Tibial nerve (tissue), 4 donors: ENCODE measurements at regions not wholly inside any gene's neighbourhood (a gene's known extent, or its start where the extent isn't known, plus 50 kb on each side); places are given as distances from the start of the nearest gene placed in this dataset.
A peak's percentile ranks its signal among the peaks of the same experiment; 100 is the strongest.
"Not testable (repeated sequence)": the region's sequence is repeated elsewhere in the genome, so short reads cannot be mapped to it uniquely, and the experiment has no call there.

Experiments
- DNase-seq, 2 donors: peaks; one replicate each; pipeline ENCODE4 v3.0.0-alpha.2; 2019; ENCODE audit warnings: low spot score in 2 of 2
- H3K27ac ChIP-seq, 4 donors: fragments of 200-600 bp; sonication (generic) in 3 of 4; one replicate each; pipeline ENCODE4 v1.5.1; 2017 to 2019; ENCODE audit warnings: mild to moderate bottlenecking in 1 of 4
- H3K27me3 ChIP-seq, 2 donors: fragments of 200-600 bp; sonication (generic) in 1 of 2; one replicate each; pipeline versions ENCODE4 v1.5.1 to v1.6.0; 2017 to 2019
- H3K36me3 ChIP-seq, 3 donors: fragments of 200-600 bp; sonication (generic); one replicate each; pipeline ENCODE4 v1.5.1; 2018 to 2019
- H3K4me1 ChIP-seq, 4 donors: fragments of 200-600 bp; sonication (generic) in 3 of 4; one replicate each; pipeline ENCODE4 v1.5.1; 2017 to 2019
- H3K4me3 ChIP-seq, 4 donors: fragments of 200-600 bp; sonication (generic) in 3 of 4; one replicate each; pipeline ENCODE4 v1.5.1; 2017 to 2019; ENCODE audit warnings: mild to moderate bottlenecking in 1 of 4, moderate library complexity in 1 of 4
- H3K9me3 ChIP-seq, 4 donors: fragments of 200-600 bp; sonication (generic) in 3 of 4; one replicate each; pipeline ENCODE4 v1.5.1; 2017 to 2019
- EP300 ChIP-seq, 2 donors: sonication (generic); formaldehyde crosslinking; IDR thresholded peaks; one replicate each; pipeline ENCODE4 v1.6.1; 2017; ENCODE audit warnings: antibody characterized with exemption in 2 of 2, mild to moderate bottlenecking in 1 of 2
- POLR2A ChIP-seq, 2 donors: fragments of 450-650 bp; IDR thresholded peaks; one replicate each; pipeline ENCODE4 v1.6.1; 2017; ENCODE audit warnings: antibody characterized with exemption in 2 of 2, mild to moderate bottlenecking in 2 of 2, moderate library complexity in 2 of 2
- WGBS, 2 donors: methylation state at CpG; one replicate each; pipeline ENCODE4 v1.1.5; 2018; 5-methylcytosine and 5-hydroxymethylcytosine counted together
- TF ChIP-seq, protein P1 (sequence below), 5 experiments: fragments of 200-600 bp in 3 of 5; fragments of 450-650 bp in 2 of 5; sonication (generic) in 3 of 5; IDR thresholded peaks; one replicate each; pipeline ENCODE4 v1.5.1; 2016 to 2019; ENCODE audit warnings: antibody characterized with exemption in 5 of 5, mild to moderate bottlenecking in 3 of 5, moderate library complexity in 2 of 5

GRCh38 chr1:47689894-47690293, 252.1 kb downstream of the FOXD2 start:
- no peak for DNase-seq
- no peak overlapping the region for H3K4me3 ChIP-seq
- H3K4me1 ChIP-seq = peaks cover 0 to 34% (median 0%) of the 10 kb centered on the region in 4 donors
- H3K9me3 ChIP-seq = no peaks in the 10 kb centered on the region
- peaks cover 0 to 4% of the 10 kb centered on the region in 2 donors for H3K27me3 ChIP-seq
- no peaks in the 10 kb centered on the region for H3K36me3 ChIP-seq
- TF ChIP-seq, protein P1, sequence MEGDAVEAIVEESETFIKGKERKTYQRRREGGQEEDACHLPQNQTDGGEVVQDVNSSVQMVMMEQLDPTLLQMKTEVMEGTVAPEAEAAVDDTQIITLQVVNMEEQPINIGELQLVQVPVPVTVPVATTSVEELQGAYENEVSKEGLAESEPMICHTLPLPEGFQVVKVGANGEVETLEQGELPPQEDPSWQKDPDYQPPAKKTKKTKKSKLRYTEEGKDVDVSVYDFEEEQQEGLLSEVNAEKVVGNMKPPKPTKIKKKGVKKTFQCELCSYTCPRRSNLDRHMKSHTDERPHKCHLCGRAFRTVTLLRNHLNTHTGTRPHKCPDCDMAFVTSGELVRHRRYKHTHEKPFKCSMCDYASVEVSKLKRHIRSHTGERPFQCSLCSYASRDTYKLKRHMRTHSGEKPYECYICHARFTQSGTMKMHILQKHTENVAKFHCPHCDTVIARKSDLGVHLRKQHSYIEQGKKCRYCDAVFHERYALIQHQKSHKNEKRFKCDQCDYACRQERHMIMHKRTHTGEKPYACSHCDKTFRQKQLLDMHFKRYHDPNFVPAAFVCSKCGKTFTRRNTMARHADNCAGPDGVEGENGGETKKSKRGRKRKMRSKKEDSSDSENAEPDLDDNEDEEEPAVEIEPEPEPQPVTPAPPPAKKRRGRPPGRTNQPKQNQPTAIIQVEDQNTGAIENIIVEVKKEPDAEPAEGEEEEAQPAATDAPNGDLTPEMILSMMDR (IDR thresholded peaks at IDR 0.05) = no peak
- no peak for TF ChIP-seq EP300 (IDR thresholded peaks at IDR 0.05)
- no peak for TF ChIP-seq POLR2A (IDR thresholded peaks at IDR 0.05)
- WGBS, 2 donors = 74 to 78% methylated on average over 11 of the region's 11 CpGs
- H3K27ac ChIP-seq = no peak overlapping the region

DNA sequence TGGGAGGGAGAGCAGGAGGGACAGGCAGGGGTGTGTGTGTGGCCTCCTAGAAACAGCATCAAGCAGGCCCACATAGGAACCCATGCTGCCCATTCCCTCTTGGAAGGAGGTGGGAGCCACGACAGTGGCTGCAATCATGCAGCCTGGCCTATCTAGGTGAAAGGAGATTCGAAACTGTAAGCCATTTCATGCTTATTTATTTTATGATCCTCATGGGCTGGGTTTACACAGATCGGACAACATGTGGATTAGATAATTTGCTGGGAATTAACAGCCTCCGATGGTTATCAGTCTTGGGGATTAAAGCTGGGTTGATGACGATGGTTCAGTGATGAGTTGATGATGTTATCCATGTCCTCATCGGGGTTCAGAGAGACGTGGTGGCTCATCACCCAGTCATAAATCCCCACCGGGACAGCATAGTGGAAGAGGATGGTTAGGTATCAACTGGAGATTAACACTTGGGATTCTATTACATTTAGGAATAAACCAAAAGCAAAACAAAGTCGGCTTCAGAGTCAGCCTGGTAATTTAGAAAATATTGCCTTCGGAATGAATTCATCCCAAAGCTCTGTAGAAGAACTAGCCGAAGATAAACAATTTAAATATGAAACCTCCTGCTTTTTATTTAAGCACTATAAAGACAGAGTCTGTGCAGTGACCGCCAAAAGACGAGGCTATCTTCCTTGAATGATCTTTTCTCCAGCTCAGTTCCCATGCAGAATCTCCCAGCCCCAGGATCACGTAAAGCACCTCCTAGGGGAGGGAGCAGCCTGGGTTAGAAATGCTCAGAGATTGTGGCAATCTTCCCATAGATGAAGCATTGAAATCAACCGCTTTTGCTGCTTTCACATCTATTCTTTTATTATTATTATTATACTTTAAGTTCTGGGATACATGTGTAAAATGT, 252.8 kb downstream of the FOXD2 start:
- no peaks in the 10 kb centered on the region for H3K9me3 ChIP-seq
- no peak overlapping the region for H3K4me3 ChIP-seq
- DNase-seq = no peak
- peak overlapping the region in 1 of 4 donors; percentile 27 for H3K27ac ChIP-seq
- no peaks in the 10 kb centered on the region for H3K36me3 ChIP-seq
- WGBS, 2 donors = 60 to 75% methylated on average over 15 of the region's 15 CpGs
- H3K27me3 ChIP-seq = peaks cover 0 to 4% of the 10 kb centered on the region in 2 donors
- peaks cover 0 to 27% (median 0%) of the 10 kb centered on the region in 4 donors for H3K4me1 ChIP-seq
- TF ChIP-seq, protein P1 (IDR thresholded peaks at IDR 0.05) = no peak
- TF ChIP-seq POLR2A (IDR thresholded peaks at IDR 0.05) (no peak), EP300 (IDR thresholded peaks at IDR 0.05) (no peak)

DNA sequence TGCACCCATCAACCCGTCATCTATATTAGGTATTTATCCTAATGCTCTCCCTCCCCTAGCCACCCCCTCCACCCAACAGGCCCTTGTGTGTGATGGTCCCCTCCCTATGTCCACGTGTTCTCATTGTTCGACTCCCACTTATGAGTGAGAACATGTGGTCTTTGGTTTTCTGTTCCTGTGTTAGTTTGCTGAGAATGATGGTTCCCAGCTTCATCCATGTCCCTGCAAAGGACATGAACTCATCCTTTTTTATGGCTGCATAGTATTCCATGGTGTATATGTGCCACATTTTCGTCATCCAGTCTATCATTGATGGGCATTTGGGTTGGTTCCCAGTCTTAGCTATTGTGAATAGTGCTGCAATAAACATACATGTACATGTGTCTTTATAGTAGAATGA, 253.4 kb downstream of the FOXD2 start:
- WGBS, 2 donors = 89 to 95% methylated on average over 4 of the region's 4 CpGs
- not testable (repeated sequence) for H3K36me3 ChIP-seq, H3K27ac ChIP-seq, H3K4me3 ChIP-seq, H3K9me3 ChIP-seq, DNase-seq, H3K27me3 ChIP-seq
- peaks cover 0 to 21% (median 0%) of the 10 kb centered on the region in 4 donors for H3K4me1 ChIP-seq

DNA sequence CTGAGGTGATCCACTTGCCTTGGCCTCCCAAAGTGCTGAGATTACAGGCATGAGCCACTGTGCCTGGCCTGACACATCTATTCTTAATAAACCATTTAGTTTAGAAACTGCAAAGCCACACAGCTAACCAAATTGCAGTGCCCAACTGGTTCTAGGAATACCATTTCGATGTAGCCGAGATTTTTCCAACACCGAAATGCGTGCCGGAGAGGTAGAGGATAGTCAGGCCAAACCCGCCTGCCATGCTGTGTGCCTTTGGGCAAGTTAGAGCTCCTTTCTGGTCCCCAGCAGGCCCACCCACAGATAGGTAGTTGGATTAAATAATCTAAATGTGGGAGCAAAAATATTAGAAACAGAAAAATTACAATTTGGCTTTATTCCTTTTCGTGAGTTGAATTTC, 254.4 kb downstream of the FOXD2 start:
- no peak overlapping the region for H3K4me3 ChIP-seq
- H3K9me3 ChIP-seq = no peaks in the 10 kb centered on the region
- no peaks in the 10 kb centered on the region for H3K36me3 ChIP-seq
- peaks cover 0 to 14% (median 0%) of the 10 kb centered on the region in 4 donors for H3K4me1 ChIP-seq
- TF ChIP-seq POLR2A (IDR thresholded peaks at IDR 0.05) (no peak), EP300 (IDR thresholded peaks at IDR 0.05) (no peak)
- TF ChIP-seq, protein P1 (IDR thresholded peaks at IDR 0.05) = no peak
- WGBS, 2 donors = 98 to 100% methylated on average over 7 of the region's 7 CpGs
- H3K27ac ChIP-seq = no peak overlapping the region
- peaks cover 0 to 4% of the 10 kb centered on the region in 2 donors for H3K27me3 ChIP-seq
- DNase-seq = no peak

- TF ChIP-seq, protein P1 (IDR thresholded peaks at IDR 0.05) = no peak
- no peak for TF ChIP-seq EP300 (IDR thresholded peaks at IDR 0.05)
- no peak for TF ChIP-seq POLR2A (IDR thresholded peaks at IDR 0.05)
- 80 to 89% methylated on average over 8 of the region's 8 CpGs for WGBS, 2 donors
- Histone ChIP-seq H3K9me3 (no peaks in the 10 kb centered on the region), H3K4me1 (peaks cover 0 to 5% (median 0%) of the 10 kb centered on the region in 4 donors), H3K27me3 (peaks cover 0 to 4% of the 10 kb centered on the region in 2 donors), H3K36me3 (no peaks in the 10 kb centered on the region), H3K4me3 (no peak overlapping the region), H3K27ac (no peak overlapping the region)
- DNase-seq = no peak
These were observed 255.3 kb downstream of the FOXD2 start for GRCh38 chr1:47693115-47693514.
